GM21576 (cell line): ENCODE measurements at regions not wholly inside any gene's neighbourhood (a gene's known extent, or its start where the extent isn't known, plus 50 kb on each side); places are given as distances from the start of the nearest gene placed in this dataset.
"Not testable (repeated sequence)": the region's sequence is repeated elsewhere in the genome, so short reads cannot be mapped to it uniquely, and the experiment has no call there.

Experiments
- ATAC-seq: cut with Tn5 transposase; IDR thresholded peaks from one replicate; pipeline ENCODE4 v1.9.1; 2021; ENCODE audit warnings: mild to moderate bottlenecking, moderate library complexity; ENCODE audit not compliant: unreplicated experiment

DNA sequence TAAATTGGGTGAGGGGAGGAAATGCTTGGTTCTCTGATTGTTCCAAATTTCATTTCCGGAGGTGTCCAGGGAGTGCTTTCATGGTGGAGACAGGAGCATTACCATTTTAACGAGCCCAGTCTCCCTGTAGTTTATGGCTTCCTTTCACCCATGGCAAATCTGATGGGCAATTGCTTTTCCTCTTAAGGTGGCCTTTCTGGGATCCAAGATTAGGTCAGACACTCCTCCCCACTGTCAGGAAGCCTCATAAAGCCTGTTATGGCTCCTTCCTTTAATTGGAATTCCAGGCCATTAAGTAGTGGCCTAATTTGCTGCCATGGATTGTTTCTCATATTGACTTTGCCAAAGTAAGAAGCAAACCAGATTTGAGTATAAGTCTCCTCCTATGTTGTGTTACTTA, 157.8 kb downstream of the PDCD6IP start:
- no peak for ATAC-seq

DNA sequence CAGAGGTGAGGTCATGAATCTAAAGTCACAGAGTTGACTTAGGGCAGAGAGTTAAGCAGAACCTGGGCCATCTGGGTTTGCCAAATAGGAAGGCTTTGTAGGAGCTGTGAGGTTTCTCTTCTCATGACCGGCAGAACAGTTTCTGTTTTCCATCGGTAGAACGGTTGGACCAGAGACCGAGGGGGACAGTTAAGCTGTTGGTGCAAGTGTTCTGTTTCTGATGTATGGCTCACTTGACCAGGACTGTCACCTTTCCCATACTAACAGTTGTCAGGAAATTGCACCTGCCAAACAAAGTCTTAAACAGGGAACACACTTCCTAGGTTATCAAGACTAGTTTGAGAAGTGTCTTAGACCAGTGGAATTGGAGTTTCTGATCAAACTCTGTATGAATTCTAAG, 158.3 kb downstream of the PDCD6IP start:
- no peak for ATAC-seq

DNA sequence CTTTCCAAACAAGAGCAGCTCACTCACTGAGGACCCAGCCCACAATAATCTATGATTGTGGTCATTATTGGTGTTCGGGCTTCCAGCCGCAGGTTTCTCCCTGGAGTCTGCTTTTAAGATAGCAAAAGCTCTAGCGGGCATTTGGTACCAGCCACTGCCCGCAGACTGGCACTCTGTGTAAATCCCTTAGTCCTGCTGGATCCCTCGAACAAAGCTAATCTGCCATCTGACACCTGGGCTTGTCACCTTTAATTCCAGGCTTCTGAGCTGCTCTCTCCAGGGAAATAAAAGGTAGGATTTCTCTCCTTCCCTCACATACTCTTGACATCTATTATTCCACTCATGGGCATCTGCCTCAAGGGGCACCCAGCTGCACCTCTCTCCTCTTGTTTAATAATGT, 158.7 kb downstream of the PDCD6IP start:
- ATAC-seq, result no peak

DNA sequence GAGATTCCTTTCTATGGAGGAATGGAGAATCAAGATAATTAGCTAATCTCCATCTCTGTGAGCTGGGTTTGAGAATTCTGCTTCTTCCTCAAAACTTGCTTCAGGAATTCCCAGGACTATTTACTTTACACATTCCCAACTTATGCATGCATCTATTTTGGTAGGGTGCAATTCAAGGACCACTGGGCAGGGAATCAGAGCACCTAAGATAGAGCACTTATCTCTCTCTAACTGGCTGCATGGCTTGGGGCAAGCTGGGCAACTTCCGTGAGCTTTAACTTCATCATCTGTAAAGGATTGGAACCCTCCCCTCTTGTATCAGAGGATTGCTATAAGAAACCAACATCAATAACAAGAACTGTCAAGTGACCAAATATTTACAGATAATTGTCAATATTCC, 160.2 kb downstream of the PDCD6IP start:
- ATAC-seq, result no peak

DNA sequence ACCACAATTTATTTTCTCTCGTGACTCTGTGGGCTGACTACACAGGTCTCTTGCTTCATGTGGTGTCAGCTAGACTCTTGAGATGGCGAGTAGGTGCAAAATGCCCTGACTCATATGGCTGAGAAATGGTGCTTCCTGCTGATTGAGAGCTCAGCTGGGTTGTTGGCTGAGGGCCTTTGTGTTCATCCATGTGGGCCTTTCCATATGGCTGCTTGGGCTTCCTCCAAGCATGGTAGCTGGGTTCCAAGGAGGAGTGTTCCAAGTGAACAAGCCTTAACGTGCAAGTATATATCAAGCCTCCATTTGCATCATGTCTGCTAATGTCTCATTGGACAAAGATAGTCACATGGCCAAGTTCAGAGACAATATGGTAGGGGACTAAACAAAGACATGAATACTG, 164.0 kb downstream of the PDCD6IP start:
- ATAC-seq, result no peak

- not testable (repeated sequence) for ATAC-seq
Measured at GRCh38 chr3:33970180-33970579, 171.8 kb downstream of the PDCD6IP start.

GRCh38 chr3:33971055-33971454, 172.6 kb downstream of the PDCD6IP start:
- no peak for ATAC-seq

DNA sequence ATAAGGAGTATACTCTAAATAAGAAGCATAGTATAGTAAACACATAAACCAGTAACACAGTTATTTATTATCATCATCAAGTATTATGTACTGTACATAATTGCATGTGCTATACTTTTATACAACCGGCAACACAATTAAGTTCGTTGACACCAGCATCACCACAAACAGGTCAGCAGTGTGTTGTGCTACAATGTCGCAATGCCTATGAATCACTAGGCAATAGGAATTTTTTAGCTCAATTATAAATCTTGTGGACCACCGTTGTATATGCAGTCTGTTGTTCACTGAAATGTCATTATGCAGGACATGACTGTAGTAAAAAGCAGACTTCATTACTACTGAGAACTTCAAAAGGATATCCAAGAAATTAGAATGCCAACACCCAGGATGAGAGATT, 177.0 kb downstream of the PDCD6IP start:
- no peak for ATAC-seq

DNA sequence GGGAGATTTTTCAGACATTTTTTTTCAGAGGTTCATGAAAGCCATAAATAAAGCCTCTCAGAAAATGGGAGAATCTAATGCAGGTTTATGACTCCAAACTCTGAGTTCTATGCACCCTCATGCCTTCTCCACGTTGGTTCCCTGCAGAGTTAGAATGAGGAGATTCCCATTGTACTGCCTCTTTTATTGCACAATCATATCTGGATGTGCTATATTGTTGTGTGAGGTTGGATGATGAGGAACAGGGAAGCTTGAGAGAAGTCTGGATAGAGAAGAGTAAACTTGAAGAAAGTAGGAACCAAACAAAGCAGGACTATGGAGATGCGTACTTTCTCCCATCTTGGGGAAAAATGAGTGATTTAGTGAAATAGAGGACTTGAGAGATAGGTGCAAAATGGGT, 178.8 kb downstream of the PDCD6IP start:
- ATAC-seq, result no peak

GRCh38 chr3:33980252-33980651, 181.8 kb downstream of the PDCD6IP start:
- no peak for ATAC-seq

- no peak for ATAC-seq
Measured at GRCh38 chr3:33982269-33982798, 183.9 kb downstream of the PDCD6IP start.

DNA sequence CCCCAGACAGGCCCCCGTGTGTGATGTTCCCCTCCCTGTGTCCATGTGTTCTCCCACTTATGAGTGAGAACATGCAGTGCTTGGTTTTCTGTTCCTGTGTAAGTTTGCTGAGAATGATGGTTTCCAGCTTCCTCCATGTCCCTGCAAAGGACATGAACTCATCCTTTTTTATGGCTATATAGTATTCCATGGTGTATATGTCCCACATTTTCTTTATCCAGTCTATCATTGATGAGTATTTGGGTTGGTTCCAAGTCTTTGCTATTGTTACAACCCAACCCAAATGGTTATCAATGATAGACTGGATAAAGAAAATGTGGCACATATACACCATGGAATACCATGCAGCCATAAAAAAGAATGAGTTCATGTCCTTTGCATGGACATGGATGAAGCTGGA, 184.5 kb downstream of the PDCD6IP start:
- not testable (repeated sequence) for ATAC-seq

DNA sequence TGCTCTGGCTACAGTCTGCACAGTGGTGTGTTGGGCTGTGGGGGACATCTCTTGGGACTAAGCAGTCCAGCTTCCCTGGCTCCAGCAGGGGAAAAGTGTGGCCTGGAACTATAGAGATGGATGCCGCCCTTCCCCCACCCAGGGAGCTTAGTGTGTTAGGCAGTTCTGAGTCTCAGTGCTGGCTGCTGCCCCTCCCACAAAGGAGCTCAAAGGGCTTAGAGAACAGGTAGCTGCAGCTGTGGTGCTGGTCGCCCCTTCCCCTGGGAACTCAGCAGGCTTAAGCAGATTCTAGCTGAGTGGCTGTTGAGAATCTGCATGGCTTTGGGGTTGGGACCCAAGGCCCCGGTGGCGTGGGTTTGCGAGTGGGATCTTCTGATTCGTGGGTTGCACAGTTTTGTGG, 190.8 kb downstream of the PDCD6IP start:
- no peak for ATAC-seq

GRCh38 chr3:33991673-33992072, 193.2 kb downstream of the PDCD6IP start:
- ATAC-seq, result no peak

DNA sequence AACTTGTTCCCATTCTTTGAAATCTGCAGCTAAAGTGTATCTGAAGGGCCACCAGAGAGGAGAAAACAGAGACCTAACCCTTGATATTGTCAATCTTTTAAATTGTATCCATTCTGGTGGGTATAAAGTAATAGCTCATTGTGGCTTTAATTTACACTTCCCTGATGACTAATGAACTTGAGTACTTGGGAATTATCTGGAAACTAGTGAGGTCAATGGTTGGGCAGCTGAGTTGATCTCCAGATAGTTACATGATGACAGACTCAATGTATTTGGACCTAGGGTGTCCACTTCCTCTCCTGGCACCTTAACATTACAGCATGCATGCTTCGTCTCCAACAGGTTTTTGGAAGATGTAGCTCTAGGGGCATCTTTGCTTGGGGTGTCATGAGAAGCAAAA, 195.2 kb downstream of the PDCD6IP start:
- no peak for ATAC-seq

DNA sequence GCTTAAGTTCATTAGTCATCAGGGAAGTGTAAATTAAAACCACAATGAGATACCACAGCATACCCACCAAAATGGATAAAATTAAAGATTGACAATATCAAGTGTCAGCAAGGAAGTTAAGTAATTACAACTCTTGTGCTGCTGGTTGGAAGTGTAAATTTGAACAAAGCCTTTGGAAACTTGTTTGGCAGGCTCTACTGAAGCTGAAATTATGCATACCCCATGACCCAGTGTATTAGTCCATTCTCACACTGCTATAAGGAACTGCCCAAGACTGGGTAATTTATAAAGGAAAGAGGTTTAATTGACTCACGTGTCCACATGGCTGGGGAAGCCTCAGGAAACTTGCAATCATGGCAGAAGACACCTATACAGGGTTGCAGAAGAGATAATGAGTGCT, 196.1 kb downstream of the PDCD6IP start:
- no peak for ATAC-seq

DNA sequence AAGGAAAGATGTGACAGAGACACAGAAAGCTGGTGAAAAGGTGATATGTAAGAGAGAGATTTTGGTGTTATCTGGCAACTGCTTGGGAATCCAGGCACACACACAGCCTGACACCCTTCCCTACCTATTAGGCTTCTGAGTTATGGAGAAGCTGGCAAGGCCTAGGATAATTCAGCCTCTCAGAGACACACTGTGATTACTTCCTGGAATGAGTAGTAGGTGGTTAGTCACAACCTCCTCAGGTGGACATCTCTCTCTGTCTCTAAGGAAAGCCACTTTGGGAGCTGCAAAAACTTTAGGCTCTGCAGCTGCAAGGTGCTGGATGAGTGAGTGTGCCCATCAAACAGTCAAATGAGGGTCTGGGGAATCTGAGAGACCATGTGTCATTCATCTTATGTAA, 201.9 kb downstream of the PDCD6IP start:
- no peak for ATAC-seq

- ATAC-seq, result no peak
Measured at GRCh38 chr3:34001022-34001421, 202.6 kb downstream of the PDCD6IP start.

- no peak for ATAC-seq
Measured at GRCh38 chr3:34001990-34002389, 203.6 kb downstream of the PDCD6IP start.

DNA sequence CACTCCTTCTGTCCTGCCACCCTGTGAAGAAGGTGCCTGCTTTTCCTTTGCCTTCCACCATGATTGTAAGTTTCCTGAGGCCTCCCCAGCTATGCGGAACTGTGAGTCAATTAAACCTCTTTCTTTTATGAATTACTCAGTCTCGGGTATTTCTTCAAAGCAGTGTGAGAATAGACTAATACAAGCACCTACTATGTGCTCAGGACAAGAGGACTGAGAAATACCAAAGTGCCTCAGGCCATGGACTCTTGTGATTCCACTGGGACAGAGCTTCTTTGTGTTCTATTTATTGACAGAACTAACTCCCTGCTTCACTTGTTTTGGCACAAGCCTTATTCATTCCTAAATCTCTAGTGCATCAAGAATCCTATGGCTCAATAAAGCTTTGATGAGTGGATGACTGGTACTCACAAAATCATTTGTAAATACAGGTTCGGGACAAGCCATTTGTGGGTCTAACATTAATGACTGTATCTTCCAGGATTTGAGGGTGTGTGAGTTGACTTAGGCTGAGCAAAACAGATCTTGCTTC, 204.2 kb downstream of the PDCD6IP start:
- ATAC-seq, result no peak

GRCh38 chr3:34005886-34006285, 207.5 kb downstream of the PDCD6IP start:
- no peak for ATAC-seq

GRCh38 chr3:34008191-34008590, 209.8 kb downstream of the PDCD6IP start:
- ATAC-seq, result no peak
